GM12873 (cell line): ENCODE measurements at regions not wholly inside any gene's neighbourhood (a gene's known extent, or its start where the extent isn't known, plus 50 kb on each side); places are given as distances from the start of the nearest gene placed in this dataset.

Source experiments
- CTCF ChIP-seq: IDR thresholded peaks from 2 replicates; pipeline ENCODE4 v1.5.1; 2012; ENCODE audit warnings: low read depth, mild to moderate bottlenecking, moderate library complexity, low read length, control low read depth; ENCODE audit not compliant: insufficient read depth; ENCODE audit errors: missing control alignments

- TF ChIP-seq CTCF: no peak
Measured at GRCh38 chr2:234218266-234219045, 168.0 kb downstream of the SPP2 start.

- no peak for TF ChIP-seq CTCF
Measured at GRCh38 chr2:234212534-234212933, 162.0 kb downstream of the SPP2 start.

GRCh38 chr2:234211797-234212196, 161.3 kb downstream of the SPP2 start:
- TF ChIP-seq CTCF: no peak

- no peak for TF ChIP-seq CTCF
Measured at GRCh38 chr2:234206738-234207137, 156.2 kb downstream of the SPP2 start.

- TF ChIP-seq CTCF: no peak
Measured at GRCh38 chr2:234204480-234204879, 154.0 kb downstream of the SPP2 start.

- no peak for TF ChIP-seq CTCF
Measured at GRCh38 chr2:234203135-234203984, 152.9 kb downstream of the SPP2 start.

- no peak for TF ChIP-seq CTCF
Measured at GRCh38 chr2:234202601-234203000, 152.1 kb downstream of the SPP2 start.
